ENCODE measurements at regions not wholly inside any gene's neighbourhood (a gene's known extent, or its start where the extent isn't known, plus 50 kb on each side); places are given as distances from the start of the nearest gene placed in this dataset.

GRCh38 chr2:66084948-66085590 is 349.9 kb upstream of the MEIS1 start:
- no peak for TF ChIP-seq ZNF175 (tag by site-specific recombination; IDR thresholded peaks at IDR 0.05)
- TF ChIP-seq ZNF707 (tag by site-specific recombination; IDR thresholded peaks at IDR 0.05), result no peak
- no peak for TF ChIP-seq PRDM1 (tag by site-specific recombination; IDR thresholded peaks at IDR 0.05)
- TF ChIP-seq ZNF791 (tag by site-specific recombination; IDR thresholded peaks at IDR 0.05), result no peak
- TF ChIP-seq GLI4 (tag by site-specific recombination; IDR thresholded peaks at IDR 0.05), result no peak
- TF ChIP-seq CTCF (tag by site-specific recombination; IDR thresholded peaks at IDR 0.05), result no peak
- TF ChIP-seq ZNF510 (tag by site-specific recombination; IDR thresholded peaks at IDR 0.05; ENCODE audit: insufficient replicate concordance), result no peak
- TF ChIP-seq ZNF138 (tag by site-specific recombination; IDR thresholded peaks at IDR 0.05; ENCODE audit: borderline replicate concordance), result no peak
- TF ChIP-seq ZNF24 (tag by site-specific recombination; IDR thresholded peaks at IDR 0.05), result no peak
- TF ChIP-seq ZNF830 (tag by site-specific recombination; IDR thresholded peaks at IDR 0.05; ENCODE audit: low read depth), result no peak
